Inflammatory macrophage treated with lipopolysaccharide for 4 hours (primary cell): ENCODE measurements at regions not wholly inside any gene's neighbourhood (a gene's known extent, or its start where the extent isn't known, plus 50 kb on each side); places are given as distances from the start of the nearest gene placed in this dataset.

Experiments
- DNase-seq: peaks from one replicate; pipeline ENCODE4 v3.0.0-alpha.2; 2020

GRCh38 chr10:36277459-36277858 is 635.4 kb upstream of the FZD8 start:
- no peak for DNase-seq

GRCh38 chr10:36271627-36272340 is 629.7 kb upstream of the FZD8 start:
- no peak for DNase-seq

- DNase-seq = no peak
Measured at GRCh38 chr10:36269222-36269621, 627.1 kb upstream of the FZD8 start.

- DNase-seq = no peak
Measured at GRCh38 chr10:36266923-36267322, 624.8 kb upstream of the FZD8 start.

GRCh38 chr10:36265741-36266140 is 623.6 kb upstream of the FZD8 start:
- no peak for DNase-seq

GRCh38 chr10:36263871-36264270 is 621.8 kb upstream of the FZD8 start:
- DNase-seq = no peak

GRCh38 chr10:36256948-36257356 is 614.9 kb upstream of the FZD8 start:
- DNase-seq = no peak

GRCh38 chr10:36256166-36256565 is 614.1 kb upstream of the FZD8 start:
- DNase-seq = no peak

GRCh38 chr10:36254199-36254598 is 612.1 kb upstream of the FZD8 start:
- no peak for DNase-seq

- DNase-seq = no peak
Measured at GRCh38 chr10:36253731-36254130, 611.6 kb upstream of the FZD8 start.

GRCh38 chr10:36251068-36251467 is 609.0 kb upstream of the FZD8 start:
- no peak for DNase-seq

GRCh38 chr10:36248304-36248981 is 606.3 kb upstream of the FZD8 start:
- no peak for DNase-seq

- no peak for DNase-seq
Measured at GRCh38 chr10:36247478-36247877, 605.4 kb upstream of the FZD8 start.

GRCh38 chr10:36236931-36237330 is 594.8 kb upstream of the FZD8 start:
- no peak for DNase-seq

GRCh38 chr10:36236341-36236740 is 594.2 kb upstream of the FZD8 start:
- no peak for DNase-seq

GRCh38 chr10:36232935-36233334 is 590.8 kb upstream of the FZD8 start:
- no peak for DNase-seq

- DNase-seq = no peak
Measured at GRCh38 chr10:36224431-36224985, 582.4 kb upstream of the FZD8 start.

- DNase-seq = no peak
Measured at GRCh38 chr10:36221101-36221500, 579.0 kb upstream of the FZD8 start.

- no peak for DNase-seq
Measured at GRCh38 chr10:36220151-36220550, 578.1 kb upstream of the FZD8 start.

- DNase-seq = no peak
Measured at GRCh38 chr10:36211856-36212255, 569.8 kb upstream of the FZD8 start.

GRCh38 chr10:36209480-36209879 is 567.4 kb upstream of the FZD8 start:
- no peak for DNase-seq

- DNase-seq = no peak
Measured at GRCh38 chr10:36202881-36203280, 560.8 kb upstream of the FZD8 start.

- no peak for DNase-seq
Measured at GRCh38 chr10:36200577-36200976, 558.5 kb upstream of the FZD8 start.

- DNase-seq = no peak
Measured at GRCh38 chr10:36198322-36198721, 556.2 kb upstream of the FZD8 start.
